Left colon (tissue), 2 donors: ENCODE measurements at regions not wholly inside any gene's neighbourhood (a gene's known extent, or its start where the extent isn't known, plus 50 kb on each side); places are given as distances from the start of the nearest gene placed in this dataset.
"Not testable (repeated sequence)": the region's sequence is repeated elsewhere in the genome, so short reads cannot be mapped to it uniquely, and the experiment has no call there.

Experiments
- ATAC-seq: fragments of 200-7000 bp; cut with Tn5 transposase; one replicate; pipeline ENCODE4 v1.9.1; 2020; ENCODE audit warnings: mild to moderate bottlenecking, moderate library complexity
- DNase-seq, 2 donors: peaks; one replicate each; pipeline ENCODE4 v3.0.0-alpha.2; 2020
- intact Hi-C, 2 donors: fragments of 100-400 bp; cut with DNase I in 1 of 2; cut with micrococcal nuclease in 1 of 2; formaldehyde crosslinking; loops; one replicate each; pipeline versions ENCODE4 v1.11.2 to v1.14.0; 2022; cut with DNase I, micrococcal nuclease
- donor health status: DM: no; HTN: no; CAD: no.
- donor health status: DM: yes; HTN: yes; CAD: no.

- intact Hi-C loops, result no loop called here
- DNase-seq (no peak), ATAC-seq (peak; percentile 45)
Measured at GRCh38 chr2:83956991-83957390, 502.1 kb downstream of the SUCLG1 start.

GRCh38 chr2:83953697-83954096, 505.4 kb downstream of the SUCLG1 start:
- ATAC-seq (no peak), DNase-seq (no peak)
- intact Hi-C loops, result no loop called here

- DNase-seq, result no peak
- no peak for ATAC-seq
- intact Hi-C loops, result no loop called here
Measured at GRCh38 chr2:83951378-83951947, 507.6 kb downstream of the SUCLG1 start.

- DNase-seq (no peak), ATAC-seq (no peak)
- intact Hi-C loops, result no loop called here
Measured at GRCh38 chr2:83949361-83949760, 509.7 kb downstream of the SUCLG1 start.

- ATAC-seq (no peak), DNase-seq (no peak)
- intact Hi-C loops, result no loop called here
Measured at GRCh38 chr2:83944191-83944590, 514.9 kb downstream of the SUCLG1 start.

GRCh38 chr2:83943265-83943664, 515.8 kb downstream of the SUCLG1 start:
- intact Hi-C loops, result no loop called here
- no peak for ATAC-seq
- no peak for DNase-seq

GRCh38 chr2:83941886-83942285, 517.2 kb downstream of the SUCLG1 start:
- ATAC-seq (no peak), DNase-seq (no peak)
- intact Hi-C loops, result no loop called here

- ATAC-seq (no peak), DNase-seq (no peak)
- intact Hi-C loops, result no loop called here
Measured at GRCh38 chr2:83933749-83934148, 525.3 kb downstream of the SUCLG1 start.

- ATAC-seq (no peak), DNase-seq (no peak)
- intact Hi-C loops, result no loop called here
Measured at GRCh38 chr2:83923531-83923930, 535.5 kb downstream of the SUCLG1 start.

GRCh38 chr2:83916559-83916958, 542.5 kb downstream of the SUCLG1 start:
- ATAC-seq (no peak), DNase-seq (no peak)
- intact Hi-C loops, result no loop called here

GRCh38 chr2:83915381-83915780, 543.7 kb downstream of the SUCLG1 start:
- DNase-seq (no peak), ATAC-seq (no peak)
- intact Hi-C loops, result no loop called here

GRCh38 chr2:83908750-83909149, 550.3 kb downstream of the SUCLG1 start:
- ATAC-seq (no peak), DNase-seq (no peak)
- intact Hi-C loops, result no loop called here

GRCh38 chr2:83901317-83901716, 557.8 kb downstream of the SUCLG1 start:
- ATAC-seq (no peak), DNase-seq (no peak)
- intact Hi-C loops, result no loop called here

GRCh38 chr2:83900862-83901261, 558.2 kb downstream of the SUCLG1 start:
- intact Hi-C loops, result no loop called here
- no peak for ATAC-seq
- DNase-seq, result no peak

GRCh38 chr2:83899271-83899670, 559.8 kb downstream of the SUCLG1 start:
- no peak for ATAC-seq
- intact Hi-C loops, result no loop called here
- no peak for DNase-seq

GRCh38 chr2:83894976-83895375, 564.1 kb downstream of the SUCLG1 start:
- intact Hi-C loops, result no loop called here
- ATAC-seq (no peak), DNase-seq (no peak)

- DNase-seq (no peak), ATAC-seq (no peak)
- intact Hi-C loops, result no loop called here
Measured at GRCh38 chr2:83887757-83888156, 571.3 kb downstream of the SUCLG1 start.

GRCh38 chr2:83879127-83879526, 580.0 kb downstream of the SUCLG1 start:
- ATAC-seq, result no peak
- DNase-seq, result no peak
- intact Hi-C loops, result no loop called here

- ATAC-seq, intact Hi-C loops, DNase-seq: not testable (repeated sequence)
Measured at GRCh38 chr2:83877261-83877660, 581.8 kb downstream of the SUCLG1 start.

- intact Hi-C loops, result no loop called here
- ATAC-seq (no peak), DNase-seq (no peak)
Measured at GRCh38 chr2:83874712-83875430, 584.2 kb downstream of the SUCLG1 start.

GRCh38 chr2:83874066-83874465, 585.0 kb downstream of the SUCLG1 start:
- ATAC-seq, result no peak
- intact Hi-C loops, result no loop called here
- no peak for DNase-seq
